MM.1S (cell line): ENCODE measurements at regions not wholly inside any gene's neighbourhood (a gene's known extent, or its start where the extent isn't known, plus 50 kb on each side); places are given as distances from the start of the nearest gene placed in this dataset.

Source experiments
- DNase-seq: peaks from one replicate; pipeline ENCODE4 v3.0.0-alpha.2; 2015
- H2AFZ ChIP-seq: fragments of 300-600 bp; sonication (generic); 2 replicates; pipeline ENCODE4 v1.6.0; 2016; ENCODE audit warnings: antibody characterized with exemption, low read length
- H3F3A ChIP-seq: fragments of 300-600 bp; sonication (generic); 2 replicates; pipeline ENCODE4 v1.6.1; 2016; ENCODE audit warnings: mild to moderate bottlenecking, antibody characterized with exemption, low read length, moderate library complexity, mixed read lengths; ENCODE audit not compliant: insufficient read depth
- H3K27ac ChIP-seq: fragments of 300-600 bp; sonication (generic); 2 replicates; pipeline ENCODE4 v1.5.1; 2016; ENCODE audit warnings: mild to moderate bottlenecking, low read length
- H3K27me3 ChIP-seq: fragments of 300-600 bp; sonication (generic); replicated peaks from 2 replicates; pipeline ENCODE4 v1.6.0; 2016; ENCODE audit warnings: low read length; ENCODE audit not compliant: insufficient read depth
- H3K36me3 ChIP-seq: fragments of 300-600 bp; sonication (generic); replicated peaks from 2 replicates; pipeline ENCODE4 v1.6.1; 2016; ENCODE audit warnings: mild to moderate bottlenecking, low read length, mixed read lengths; ENCODE audit not compliant: insufficient read depth
- H3K4me1 ChIP-seq: fragments of 300-600 bp; sonication (generic); 2 replicates; pipeline ENCODE4 v1.6.1; 2016; ENCODE audit warnings: low read length, mixed read lengths
- H3K4me2 ChIP-seq: fragments of 300-600 bp; sonication (generic); 2 replicates; pipeline ENCODE4 v1.6.0; 2016; ENCODE audit warnings: low read depth, low read length
- H3K4me3 ChIP-seq: fragments of 300-600 bp; sonication (generic); 2 replicates; pipeline ENCODE4 v1.5.1; 2016; ENCODE audit warnings: low read length, mixed read lengths
- H3K79me2 ChIP-seq: fragments of 300-600 bp; sonication (generic); 2 replicates; pipeline ENCODE4 v1.6.1; 2016; ENCODE audit warnings: mixed run types, low read length, mixed read lengths
- H3K9ac ChIP-seq: fragments of 300-600 bp; sonication (generic); 2 replicates; pipeline ENCODE4 v1.6.1; 2016; ENCODE audit warnings: low read length, mixed read lengths
- H3K9me2 ChIP-seq: fragments of 300-600 bp; sonication (generic); replicated peaks from 2 replicates; pipeline ENCODE4 v1.6.1; 2016; ENCODE audit warnings: mild to moderate bottlenecking, low read length, mixed read lengths; ENCODE audit not compliant: insufficient read depth
- H3K9me3 ChIP-seq: fragments of 300-600 bp; sonication (generic); replicated peaks from 2 replicates; pipeline ENCODE4 v1.6.1; 2016; ENCODE audit warnings: mild to moderate bottlenecking, low read length, mixed read lengths; ENCODE audit not compliant: insufficient read depth
- H4K20me1 ChIP-seq: fragments of 300-600 bp; sonication (generic); 2 replicates; pipeline ENCODE4 v1.6.1; 2016; ENCODE audit warnings: mild to moderate bottlenecking, low read length, moderate library complexity, mixed read lengths; ENCODE audit not compliant: insufficient read depth
- CTCF ChIP-seq: fragments of 300-600 bp; sonication (generic); IDR thresholded peaks from 2 replicates; pipeline ENCODE4 v1.5.1; 2016; ENCODE audit warnings: antibody characterized with exemption, low read length, mixed read lengths
- EZH2 ChIP-seq: fragments of 300-600 bp; sonication (generic); optimal IDR thresholded peaks from 2 replicates; pipeline ENCODE3; 2017; ENCODE audit warnings: low read depth, mild to moderate bottlenecking, antibody characterized with exemption, low read length, mixed read lengths
- EZH2phosphoT487 ChIP-seq: fragments of 300-600 bp; sonication (generic); IDR thresholded peaks from 2 replicates; pipeline ENCODE4 v1.6.1; 2018; ENCODE audit warnings: antibody characterized with exemption, low read length

DNA sequence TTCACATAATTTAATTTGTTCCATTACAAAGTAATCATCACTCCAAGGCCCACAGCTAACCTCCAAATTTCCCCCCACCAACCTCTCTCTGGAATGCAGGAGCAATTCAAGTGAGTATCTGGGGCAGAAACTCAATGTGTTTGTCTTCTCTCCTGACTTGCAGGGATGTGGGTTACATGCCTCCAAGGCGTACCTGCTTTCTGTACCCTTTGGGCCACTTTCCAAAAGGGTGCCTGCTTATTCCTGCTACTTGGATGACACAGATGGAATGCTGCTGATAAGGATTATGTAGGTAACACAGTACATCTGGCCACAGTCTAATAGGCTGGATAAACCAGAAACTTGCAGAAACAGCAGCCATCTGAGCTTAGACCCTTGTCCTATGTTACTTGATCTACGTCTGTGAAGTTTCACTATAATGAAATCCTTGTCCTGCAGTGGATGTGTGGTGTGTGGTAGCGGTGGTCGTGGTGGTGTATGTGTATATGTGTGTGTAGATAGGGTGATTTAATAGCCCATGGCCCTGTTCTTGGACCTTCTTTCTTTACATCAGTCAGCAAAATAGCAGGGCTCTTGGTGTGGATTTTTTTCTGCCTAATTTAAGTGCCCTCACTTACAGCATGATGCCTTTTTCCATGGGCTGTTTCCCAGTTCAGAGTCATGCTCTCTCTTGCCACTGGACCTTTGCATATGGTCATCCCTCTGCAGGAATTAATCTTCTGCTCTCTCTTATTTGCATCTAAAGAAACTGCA is 175.9 kb downstream of the ZDHHC21 start:
- H4K20me1 ChIP-seq: no peaks in the 10 kb centered on the region
- H3K79me2 ChIP-seq: no peaks in the 10 kb centered on the region
- H3F3A ChIP-seq: no peaks in the 10 kb centered on the region
- H3K9ac ChIP-seq: no peak overlapping the region
- no peaks in the 10 kb centered on the region for H3K9me2 ChIP-seq
- H3K4me2 ChIP-seq: no peak overlapping the region
- no peak for DNase-seq
- no peak overlapping the region for H3K27ac ChIP-seq
- no peaks in the 10 kb centered on the region for H3K27me3 ChIP-seq
- no peaks in the 10 kb centered on the region for H3K4me1 ChIP-seq
- no peaks in the 10 kb centered on the region for H3K36me3 ChIP-seq
- H3K9me3 ChIP-seq: no peaks in the 10 kb centered on the region
- no peak overlapping the region for H3K4me3 ChIP-seq
- TF ChIP-seq EZH2phosphoT487 (no peak), CTCF (no peak), EZH2 (no peak)
- no peak overlapping the region for H2AFZ ChIP-seq

GRCh38 chr9:14516656-14517055 is 176.6 kb downstream of the ZDHHC21 start:
- no peak for DNase-seq
- no peaks in the 10 kb centered on the region for H3K79me2 ChIP-seq
- no peak overlapping the region for H3K4me2 ChIP-seq
- no peak for TF ChIP-seq EZH2phosphoT487
- TF ChIP-seq EZH2: no peak
- TF ChIP-seq CTCF: no peak
- H3K36me3 ChIP-seq: no peaks in the 10 kb centered on the region
- H2AFZ ChIP-seq: no peak overlapping the region
- H3K9me3 ChIP-seq: no peaks in the 10 kb centered on the region
- H3K4me3 ChIP-seq: no peak overlapping the region
- no peak overlapping the region for H3K27ac ChIP-seq
- no peaks in the 10 kb centered on the region for H3F3A ChIP-seq
- no peaks in the 10 kb centered on the region for H3K9me2 ChIP-seq
- no peaks in the 10 kb centered on the region for H3K27me3 ChIP-seq
- H3K9ac ChIP-seq: no peak overlapping the region
- H4K20me1 ChIP-seq: no peaks in the 10 kb centered on the region
- no peaks in the 10 kb centered on the region for H3K4me1 ChIP-seq

GRCh38 chr9:14515571-14516198 is 177.5 kb downstream of the ZDHHC21 start:
- Histone ChIP-seq H3K36me3 (no peaks in the 10 kb centered on the region), H3K27me3 (no peaks in the 10 kb centered on the region), H3K9me3 (no peaks in the 10 kb centered on the region), H3K4me2 (no peak overlapping the region), H3K4me1 (no peaks in the 10 kb centered on the region), H2AFZ (no peak overlapping the region), H3K9ac (no peak overlapping the region), H3K79me2 (no peaks in the 10 kb centered on the region), H3K27ac (no peak overlapping the region), H3F3A (no peaks in the 10 kb centered on the region), H3K9me2 (no peaks in the 10 kb centered on the region), H3K4me3 (no peak overlapping the region), H4K20me1 (no peaks in the 10 kb centered on the region)
- DNase-seq: no peak
- TF ChIP-seq CTCF (no peak), EZH2 (no peak), EZH2phosphoT487 (no peak)
